Stimulated activated CD8-positive, alpha-beta memory T cell treated with anti-CD3 and anti-CD28 coated beads, Interleukin-7, amount 100 ng/mL, for 48 hours (primary cell): ENCODE measurements at regions not wholly inside any gene's neighbourhood (a gene's known extent, or its start where the extent isn't known, plus 50 kb on each side); places are given as distances from the start of the nearest gene placed in this dataset.

Experiments used
- DNase-seq, 2 donors: peaks; one replicate each; pipeline ENCODE4 v3.0.0-alpha.2; 2020; ENCODE audit warnings: low read depth in 1 of 2; ENCODE audit errors: extremely low read depth in 1 of 2

DNA sequence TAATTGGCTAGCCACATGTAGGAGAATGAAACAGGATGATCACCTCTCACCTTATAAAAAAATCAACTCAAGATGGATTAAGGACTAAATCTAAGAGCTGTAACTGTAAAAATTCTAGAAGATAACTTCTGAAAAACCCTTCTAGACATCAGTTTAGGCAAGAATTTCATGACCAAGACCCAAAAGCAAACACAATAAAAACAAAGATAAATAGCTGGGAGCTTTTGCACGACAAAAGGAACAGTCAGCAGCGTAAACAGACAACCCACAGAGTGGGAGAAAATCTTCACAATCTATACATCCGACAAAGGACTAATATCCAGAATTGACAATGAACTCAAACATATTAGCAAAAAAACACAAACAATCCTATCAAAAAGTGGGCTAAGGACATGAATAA, 316.3 kb downstream of the METTL4 start:
- no peak for DNase-seq

DNA sequence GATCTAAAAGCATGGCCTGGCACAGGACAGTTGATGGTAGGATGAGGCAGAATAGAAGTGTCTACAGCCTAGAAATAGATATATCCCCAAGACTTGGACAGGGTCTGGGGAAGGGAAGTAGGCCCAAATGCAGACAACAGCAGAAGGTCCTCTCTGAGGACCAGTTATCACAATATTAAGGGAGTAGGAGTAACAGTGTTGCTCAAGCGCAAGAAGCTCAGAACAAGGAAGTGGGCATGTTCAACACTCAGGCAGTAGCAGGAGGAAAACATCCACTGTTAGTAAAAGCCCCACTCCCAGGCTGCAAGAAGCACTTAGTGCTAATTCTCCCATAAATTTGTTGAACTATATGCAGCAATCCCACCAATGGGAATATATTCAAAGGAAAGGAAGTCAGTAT, 314.7 kb downstream of the METTL4 start:
- DNase-seq, result no peak

DNA sequence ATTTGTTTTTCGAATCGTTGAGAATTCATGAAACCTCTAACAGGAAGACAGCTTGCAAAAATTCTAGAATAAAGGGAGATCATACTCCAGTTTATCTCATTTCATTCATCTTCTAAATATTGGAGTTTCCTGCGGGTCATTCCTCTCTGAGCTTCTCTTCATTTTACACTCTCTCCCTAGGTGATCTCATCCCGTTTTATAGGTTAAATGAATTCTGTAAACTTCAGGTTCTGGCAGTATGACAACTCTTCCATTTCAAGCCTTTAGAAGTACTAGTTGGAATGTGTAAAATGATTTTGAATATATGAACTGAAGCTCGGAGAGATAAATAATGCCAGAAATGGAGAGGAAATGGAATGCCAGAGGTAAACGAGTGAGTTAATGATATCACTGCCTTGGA, 312.4 kb downstream of the METTL4 start:
- DNase-seq, result no peak

DNA sequence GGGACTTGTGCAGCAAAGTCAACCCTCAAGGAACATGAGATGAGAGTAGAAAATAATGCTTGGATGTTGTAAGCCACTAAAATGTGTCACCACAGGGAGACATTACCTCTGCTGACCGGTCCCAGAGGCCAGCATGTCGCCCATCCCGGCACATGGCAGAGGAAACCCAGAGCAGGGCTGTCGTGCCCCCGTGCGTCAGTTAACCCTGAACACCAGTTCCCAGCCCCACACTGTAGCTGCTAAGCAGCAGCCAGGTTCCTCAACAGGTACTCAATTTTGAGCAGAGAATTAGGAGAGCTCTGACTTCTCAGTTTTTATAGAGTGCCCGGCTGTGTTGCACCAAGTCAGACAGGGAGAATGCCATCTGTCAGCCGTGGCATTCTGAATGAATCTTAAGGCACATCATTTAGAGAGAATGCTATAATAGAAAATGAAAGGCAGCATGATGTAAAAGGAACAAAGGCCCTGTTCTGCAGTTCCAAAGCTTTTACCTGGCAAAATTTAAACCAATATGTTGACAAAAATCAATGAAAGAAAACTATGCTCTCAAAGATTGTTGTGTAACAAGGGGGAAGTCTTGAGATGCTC, 307.9 kb downstream of the METTL4 start:
- no peak for DNase-seq

DNA sequence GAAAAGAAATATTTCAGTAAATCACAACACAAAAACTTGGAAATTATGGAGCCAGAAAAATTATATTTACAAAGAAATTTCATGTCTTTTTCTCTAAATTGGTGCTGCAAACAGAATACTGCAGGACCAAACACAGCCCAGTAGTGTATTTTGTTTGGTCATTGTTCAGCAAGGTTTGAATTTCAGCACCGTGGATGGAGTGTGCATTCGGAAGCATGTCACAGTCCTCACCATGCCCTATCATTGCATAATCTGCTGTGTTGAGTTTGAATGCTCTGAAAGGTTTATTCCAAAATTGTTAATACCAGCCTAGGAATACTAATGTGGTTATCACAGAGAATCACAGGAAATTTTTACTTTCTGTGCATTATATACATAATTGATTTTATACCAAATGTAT, 296.7 kb downstream of the METTL4 start:
- DNase-seq, result no peak

DNA sequence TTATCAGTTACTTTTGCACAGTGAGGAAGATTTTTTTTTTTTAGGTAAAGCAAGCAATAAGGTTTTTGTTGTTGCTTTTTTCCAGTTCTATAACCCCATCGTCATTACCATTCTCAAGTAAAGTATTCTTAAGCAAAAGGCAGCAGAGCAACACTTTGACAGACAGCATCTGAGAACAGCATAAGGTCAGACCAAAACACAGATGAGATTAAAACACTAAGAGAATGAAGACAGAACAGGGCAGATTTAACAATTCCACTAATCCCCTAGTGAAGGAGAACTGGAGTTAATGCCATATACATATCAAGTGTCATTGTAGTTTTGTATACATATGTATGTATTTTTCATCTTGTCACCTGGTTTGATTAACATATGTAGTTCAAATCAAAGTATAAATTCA, 290.2 kb downstream of the METTL4 start:
- DNase-seq, result no peak

DNA sequence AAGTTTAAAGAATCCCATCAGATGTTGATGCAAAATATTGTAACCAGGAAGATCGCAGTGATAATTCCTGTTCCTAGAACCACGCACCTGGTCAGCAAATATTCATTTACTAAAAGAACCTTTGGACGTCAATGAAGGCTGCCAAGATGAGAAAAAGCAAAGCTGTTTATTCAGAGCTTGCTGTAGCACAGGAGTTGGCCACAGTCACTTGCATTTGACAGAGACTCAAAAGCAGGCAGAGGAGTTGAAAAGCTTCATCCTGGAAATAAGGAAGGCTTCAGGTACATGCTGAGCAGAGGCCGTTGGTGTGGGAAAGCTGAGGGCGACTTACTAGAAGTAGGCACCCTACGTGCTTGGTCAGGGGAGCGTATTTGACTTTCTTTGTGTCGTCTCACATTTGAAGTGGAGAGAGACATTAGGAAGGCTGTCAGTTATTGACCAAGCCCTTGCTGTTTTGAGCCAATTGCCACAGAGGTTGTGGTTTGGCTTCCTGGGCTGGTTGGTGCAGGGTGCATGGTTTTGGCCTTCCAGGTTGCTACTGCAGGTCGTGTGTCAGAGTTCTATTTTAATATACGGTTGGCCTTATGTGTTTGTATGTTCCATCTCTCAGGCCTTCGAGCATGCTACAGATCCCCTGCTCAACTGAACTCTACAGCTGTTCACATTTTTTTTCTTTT, 289.6 kb downstream of the METTL4 start:
- DNase-seq, result no peak

DNA sequence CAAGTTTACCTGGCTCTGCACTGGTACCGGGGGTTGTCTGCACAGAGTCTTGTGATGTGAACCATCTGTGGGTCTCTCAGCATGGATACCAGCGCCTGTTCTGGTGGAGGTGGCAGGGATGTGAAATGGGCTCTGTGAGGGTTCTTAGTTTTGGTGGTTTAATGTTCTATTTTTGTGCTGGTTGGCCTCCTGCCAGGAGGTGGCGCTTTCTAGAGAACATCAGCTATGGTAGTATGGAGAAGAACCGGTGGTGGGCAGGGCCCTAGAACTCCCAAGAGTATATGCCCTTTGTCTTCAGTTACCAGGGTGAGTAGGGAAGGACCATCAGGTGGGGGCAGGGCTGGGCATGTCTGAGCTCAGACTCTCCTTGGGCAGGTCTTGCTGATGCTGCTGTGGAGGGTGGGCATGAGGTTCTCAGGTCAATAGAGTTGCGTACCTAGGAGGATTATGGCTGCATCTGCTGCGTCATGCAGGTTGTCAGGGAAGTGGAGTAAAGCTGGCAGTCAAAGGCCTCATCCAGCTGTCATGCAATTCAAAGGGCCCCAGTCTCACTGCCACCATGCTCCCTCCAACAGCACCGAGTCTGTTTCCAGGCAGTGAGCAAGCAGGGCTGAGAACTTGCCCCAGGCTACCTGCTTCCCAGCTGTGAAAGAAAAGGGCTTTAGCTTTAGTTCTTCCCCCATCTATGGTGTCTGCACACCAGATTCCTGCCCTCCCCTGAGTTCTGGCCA, 278.0 kb downstream of the METTL4 start:
- DNase-seq, result no peak

DNA sequence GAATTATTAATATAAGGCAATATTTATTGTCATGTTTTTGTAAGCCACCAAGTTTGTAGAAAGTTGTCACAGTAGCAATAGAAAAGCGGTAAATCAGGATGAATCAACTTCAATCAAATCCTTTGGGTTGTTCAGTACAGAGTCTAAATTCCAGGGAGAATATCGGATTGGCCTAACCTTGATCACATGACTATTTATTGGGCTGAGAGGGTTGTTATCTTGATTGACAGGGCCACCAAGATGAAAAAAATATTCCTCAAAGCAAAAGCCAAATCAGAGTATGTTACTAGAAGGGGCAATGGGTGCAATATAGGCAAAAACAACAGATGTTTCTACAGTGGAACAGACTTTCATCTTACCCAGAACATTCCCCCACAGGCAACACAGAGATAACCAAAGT, 270.0 kb downstream of the METTL4 start:
- DNase-seq, result no peak

DNA sequence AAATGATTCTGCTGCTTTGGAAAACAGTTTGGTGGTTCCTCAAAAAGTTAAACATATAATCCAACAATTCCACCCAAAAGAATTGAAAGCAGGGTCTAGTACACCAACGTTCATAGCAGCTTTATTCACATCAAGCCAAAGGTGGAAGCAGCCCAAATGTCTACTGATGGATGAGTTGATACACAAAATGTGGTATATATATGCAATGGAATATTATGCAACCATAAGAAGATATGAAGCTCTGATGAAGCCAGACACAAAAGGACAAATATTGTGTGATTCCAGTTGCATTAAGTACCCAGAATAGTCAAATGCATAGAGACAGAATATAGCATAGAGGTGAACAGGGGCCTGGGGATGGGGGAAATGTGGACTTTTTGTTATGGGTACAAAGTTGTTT, 269.3 kb downstream of the METTL4 start:
- no peak for DNase-seq

DNA sequence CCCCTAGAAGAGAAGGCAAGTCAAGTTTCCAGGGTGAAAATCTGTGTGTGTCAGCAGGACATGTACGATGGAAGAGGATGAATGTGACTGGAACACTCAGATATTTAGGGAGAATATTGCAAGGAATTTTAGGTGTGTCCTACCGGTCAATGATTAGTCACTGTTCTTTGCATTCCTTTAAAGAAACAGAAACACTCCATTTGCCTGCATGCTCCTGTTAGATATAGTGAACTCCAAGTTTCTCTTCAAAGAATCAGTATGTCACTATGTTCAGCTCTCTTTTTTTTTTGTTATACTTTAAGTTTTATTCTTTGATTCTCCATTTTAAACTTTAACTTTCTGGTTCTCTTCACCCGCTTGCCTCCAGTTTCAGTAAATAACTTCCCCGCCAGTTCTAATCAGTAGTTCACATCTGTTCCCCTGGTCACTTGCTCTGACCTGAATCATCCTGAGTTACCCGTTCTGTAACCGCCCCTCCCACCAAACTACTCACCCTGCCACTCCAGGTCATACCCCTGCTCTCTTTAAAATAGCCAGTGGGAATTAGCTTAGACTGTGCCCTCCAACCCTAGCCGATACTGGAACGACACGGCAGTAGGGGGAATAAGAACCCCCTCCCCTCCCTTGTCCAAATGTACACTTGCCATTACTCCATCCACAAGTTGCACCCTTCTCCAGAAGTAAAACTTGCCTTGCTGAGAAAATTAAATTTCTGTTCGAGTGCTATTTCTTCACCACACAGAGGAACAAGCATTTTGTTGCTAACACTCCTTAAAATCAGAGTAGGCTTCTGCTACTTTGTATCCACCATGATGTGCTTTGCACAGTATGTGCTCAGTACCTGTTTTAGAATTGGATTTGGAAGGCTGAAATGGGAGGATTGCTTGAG, 268.4 kb downstream of the METTL4 start:
- DNase-seq, result no peak

DNA sequence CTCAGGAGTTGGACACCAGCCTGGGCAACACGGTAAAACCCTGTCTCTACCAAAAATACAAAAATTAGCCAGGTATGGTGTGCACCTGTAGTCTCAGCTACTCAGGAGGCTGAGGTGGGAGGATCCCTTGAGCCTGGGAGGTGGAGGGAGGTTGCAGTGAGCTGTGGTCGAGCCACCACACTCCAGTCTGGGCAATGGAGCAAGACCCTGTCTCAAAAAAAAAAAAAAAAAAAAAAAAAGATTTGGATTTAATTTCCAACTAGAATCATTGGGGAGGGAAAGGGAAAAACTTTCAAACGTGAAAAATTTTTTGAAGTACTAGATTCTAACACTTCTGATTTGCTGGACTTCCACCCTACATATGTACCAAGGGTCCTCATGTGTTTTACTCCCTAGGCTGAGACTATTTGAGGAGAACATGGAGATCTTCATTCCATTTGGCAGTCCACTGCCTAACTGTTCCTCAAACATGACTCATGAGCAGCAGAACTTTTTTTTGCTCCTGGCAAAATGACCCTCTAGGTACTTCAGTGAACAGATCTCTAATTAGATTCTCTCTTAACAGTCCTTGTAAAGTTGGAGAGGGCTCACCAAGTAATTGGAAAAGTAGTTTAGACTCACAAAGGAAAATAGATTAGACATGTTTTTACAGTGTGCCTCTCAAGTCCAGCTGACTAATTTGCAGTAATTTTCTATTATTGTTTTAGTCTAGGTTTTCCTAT, 267.6 kb downstream of the METTL4 start:
- DNase-seq, result no peak

DNA sequence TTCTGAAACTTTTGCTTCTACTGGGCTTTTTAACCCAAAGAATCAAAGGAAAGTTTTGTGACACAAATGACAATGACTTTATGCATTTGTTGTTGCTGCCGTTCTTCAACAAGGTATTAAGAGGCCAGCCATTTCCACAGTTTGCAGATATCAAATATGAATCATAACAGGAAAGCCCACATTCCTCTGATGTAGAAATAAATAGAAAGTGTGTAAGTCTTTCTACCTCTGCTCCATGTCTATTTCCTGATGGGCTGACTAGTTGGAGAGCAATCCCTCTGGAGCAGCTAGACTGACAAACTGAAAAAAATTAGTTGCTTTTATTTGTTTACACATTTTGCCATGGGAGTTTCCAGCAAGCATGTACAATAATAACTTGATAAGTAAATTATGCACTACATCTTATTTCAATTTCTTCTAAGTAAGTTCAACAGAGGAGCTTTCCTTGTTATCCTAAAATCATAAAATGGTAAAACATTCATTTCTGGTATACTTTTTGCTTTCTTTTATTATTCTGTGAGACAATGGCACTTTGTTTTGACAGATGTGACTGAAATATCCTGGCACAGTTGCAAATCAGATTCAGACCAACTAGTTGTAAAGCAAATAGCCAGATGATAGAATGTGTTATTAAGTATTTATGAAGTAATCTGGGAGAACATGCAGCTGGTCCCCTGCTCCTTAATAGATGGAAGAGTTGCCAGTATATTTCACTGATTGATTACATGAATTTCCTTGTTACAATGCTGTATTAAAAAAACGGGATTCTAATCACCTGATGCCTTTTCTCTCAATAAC, 266.7 kb downstream of the METTL4 start:
- no peak for DNase-seq

DNA sequence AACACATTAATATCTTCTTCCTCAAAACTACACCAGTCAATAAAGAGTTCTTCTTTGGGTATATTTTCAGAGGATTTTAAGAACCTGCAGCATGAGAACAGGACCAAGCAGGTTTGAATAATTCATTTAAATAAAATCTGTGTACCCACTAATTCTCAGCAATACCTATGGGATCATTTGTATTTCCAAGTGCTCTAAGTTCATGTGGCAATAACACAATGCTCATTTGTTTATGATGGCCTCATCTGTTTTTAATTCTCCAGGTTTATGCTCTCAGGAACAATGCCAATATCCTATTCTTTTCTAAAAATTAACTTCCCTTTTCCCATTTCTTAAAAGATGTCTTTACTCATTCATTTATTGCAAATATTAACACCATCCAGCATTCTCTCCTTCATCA, 264.7 kb downstream of the METTL4 start:
- DNase-seq, result no peak

DNA sequence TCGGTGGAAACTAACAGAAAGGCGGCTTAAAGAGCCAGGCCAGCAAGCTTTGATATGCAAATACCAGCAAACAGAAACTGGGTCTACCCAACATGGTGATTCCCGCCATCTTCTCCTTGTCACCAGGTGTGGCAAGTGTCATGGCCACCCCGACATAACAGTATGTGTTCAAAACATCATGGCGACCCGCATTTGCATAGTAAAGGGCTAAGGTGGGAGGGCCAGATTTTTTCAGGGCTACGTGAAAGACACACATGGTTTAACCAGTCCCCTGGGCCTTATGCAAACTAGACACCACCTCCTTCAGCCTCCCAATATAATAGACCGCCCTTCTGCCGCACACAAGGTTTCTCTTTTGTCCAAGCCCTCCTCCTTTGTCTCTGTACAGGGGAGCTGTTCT, 260.4 kb downstream of the METTL4 start:
- DNase-seq, result no peak

DNA sequence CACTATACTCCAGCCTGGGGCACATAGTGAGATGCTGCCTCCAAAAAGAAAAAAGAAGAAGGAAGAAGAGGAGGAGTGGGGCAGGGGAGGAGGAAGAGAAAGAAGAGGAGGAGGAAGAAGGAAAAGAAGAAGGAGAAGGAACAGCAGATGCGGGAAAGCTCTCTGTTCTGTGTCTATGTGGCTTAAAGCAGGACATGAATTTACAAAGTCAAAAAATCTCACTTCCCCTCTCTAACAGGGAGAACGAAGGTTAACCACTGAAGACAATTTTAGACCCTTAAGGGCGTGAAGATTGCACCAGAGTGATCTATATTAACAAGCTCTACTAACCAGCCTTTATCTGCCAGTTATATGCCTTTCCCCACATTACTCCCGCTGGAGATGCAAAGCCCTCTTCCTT, 258.9 kb downstream of the METTL4 start:
- DNase-seq, result no peak

DNA sequence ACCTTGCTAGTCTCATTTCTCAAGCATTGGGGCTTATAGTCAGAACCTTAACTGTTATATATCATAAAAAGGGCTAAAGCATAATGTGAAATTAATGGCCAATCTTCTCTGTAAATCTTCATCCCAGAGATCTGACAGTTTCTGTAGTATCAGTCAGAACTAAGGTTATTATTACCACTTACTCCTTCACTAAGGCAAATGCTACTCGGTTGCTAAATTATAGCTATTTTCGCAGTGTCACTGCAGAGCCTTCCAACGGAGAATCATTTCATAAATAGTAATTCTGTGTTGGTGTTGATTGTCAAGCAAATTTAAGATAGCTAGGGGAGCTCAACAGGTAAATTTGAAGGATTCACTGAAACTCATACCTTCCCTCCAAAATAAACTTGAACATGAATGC, 258.0 kb downstream of the METTL4 start:
- DNase-seq, result no peak

DNA sequence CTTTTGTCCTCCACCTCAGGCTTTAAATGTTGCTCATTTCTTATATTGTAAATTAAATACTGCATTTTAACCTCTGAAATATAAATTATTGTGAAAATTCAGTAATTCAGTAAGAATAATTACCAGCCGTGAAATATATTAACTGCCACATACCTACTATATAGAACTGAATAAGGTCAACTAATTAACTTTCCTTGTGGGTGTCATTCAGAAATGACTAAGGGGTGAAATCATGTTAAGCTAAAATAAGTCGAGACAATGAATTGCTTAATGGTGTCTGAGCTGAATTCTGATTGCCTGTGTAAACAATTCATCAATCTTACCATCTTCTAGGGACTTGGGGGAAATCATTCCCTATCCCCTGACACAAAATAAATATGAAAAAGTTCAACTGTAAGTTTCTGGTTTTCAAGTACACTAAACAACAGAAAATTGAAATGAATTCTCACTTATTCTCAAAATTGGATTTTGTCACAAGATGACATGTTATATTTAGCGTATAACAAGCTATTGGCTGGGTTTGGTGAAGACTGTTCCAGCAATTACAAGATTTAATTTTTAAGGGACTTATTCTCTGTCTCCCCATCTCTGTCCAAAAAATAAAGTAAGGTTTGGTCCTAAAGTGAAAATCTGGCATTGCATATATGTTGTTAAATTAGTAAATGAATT, 255.1 kb downstream of the METTL4 start:
- DNase-seq, result no peak
